H9 (cell line): ENCODE measurements at regions not wholly inside any gene's neighbourhood (a gene's known extent, or its start where the extent isn't known, plus 50 kb on each side); places are given as distances from the start of the nearest gene placed in this dataset.
"Not testable (repeated sequence)": the region's sequence is repeated elsewhere in the genome, so short reads cannot be mapped to it uniquely, and the experiment has no call there.

Experiments
- DNase-seq: peaks from one replicate; pipeline ENCODE4 v3.0.0-alpha.2; 2017
- H2AFZ ChIP-seq: one replicate; pipeline ENCODE4 v1.6.1; 2013; ENCODE audit warnings: mild to moderate bottlenecking, low read length, control low read depth, moderate library complexity
- H2AK5ac ChIP-seq: 2 replicates; pipeline ENCODE4 v1.6.1; 2013; ENCODE audit warnings: low read length, control low read depth, mixed read lengths; ENCODE audit not compliant: insufficient read length
- H2BK120ac ChIP-seq: one replicate; pipeline ENCODE4 v1.6.1; 2013; ENCODE audit warnings: low read depth, mild to moderate bottlenecking, low read length, control low read depth, inconsistent platforms; ENCODE audit not compliant: poor library complexity, severe bottlenecking
- H2BK12ac ChIP-seq: 2 replicates; pipeline ENCODE4 v1.6.1; 2013; ENCODE audit warnings: low read length, control low read depth, mixed read lengths, low read depth; ENCODE audit not compliant: insufficient read length
- H2BK15ac ChIP-seq: 2 replicates; pipeline ENCODE4 v1.6.1; 2013; ENCODE audit warnings: low read depth, low read length, control low read depth
- H2BK20ac ChIP-seq: one replicate; pipeline ENCODE4 v1.6.1; 2013; ENCODE audit warnings: low read depth, mild to moderate bottlenecking, low read length, control low read depth, inconsistent platforms; ENCODE audit not compliant: poor library complexity, severe bottlenecking
- H2BK5ac ChIP-seq: 2 replicates; pipeline ENCODE4 v1.6.1; 2013; ENCODE audit warnings: low read length, control low read depth, mixed read lengths; ENCODE audit not compliant: insufficient read length
- H3K14ac ChIP-seq: 2 replicates; pipeline ENCODE4 v1.6.1; 2013; ENCODE audit warnings: low read length, control low read depth; ENCODE audit not compliant: insufficient read depth
- H3K18ac ChIP-seq: 2 replicates; pipeline ENCODE4 v1.6.1; 2013; ENCODE audit warnings: low read depth, mild to moderate bottlenecking, mixed read lengths, low read length, control low read depth; ENCODE audit not compliant: insufficient read length
- H3K23ac ChIP-seq: 2 replicates; pipeline ENCODE4 v1.6.1; 2013; ENCODE audit warnings: low read length, control low read depth, mixed read lengths, low read depth; ENCODE audit not compliant: insufficient read length
- H3K23me2 ChIP-seq: 2 replicates; pipeline ENCODE4 v1.6.1; 2013; ENCODE audit warnings: low read depth, mild to moderate bottlenecking, mixed read lengths, low read length, control low read depth; ENCODE audit not compliant: insufficient read length, poor library complexity, severe bottlenecking
- H3K27ac ChIP-seq: 2 replicates; pipeline ENCODE4 v1.5.1; 2013; ENCODE audit warnings: low read length, control low read depth, mixed read lengths, low read depth; ENCODE audit not compliant: insufficient read length
- H3K27me3 ChIP-seq: 2 replicates; pipeline ENCODE4 v1.6.1; 2013; ENCODE audit warnings: low read length, control low read depth, inconsistent platforms; ENCODE audit not compliant: insufficient read depth
- H3K4ac ChIP-seq: 2 replicates; pipeline ENCODE4 v1.6.1; 2013; ENCODE audit warnings: low read depth, mild to moderate bottlenecking, control low read depth, inconsistent platforms, low read length, moderate library complexity
- H3K4me1 ChIP-seq: 2 replicates; pipeline ENCODE4 v1.6.1; 2013; ENCODE audit warnings: low read length, control low read depth, inconsistent platforms; ENCODE audit not compliant: insufficient read depth
- H3K4me2 ChIP-seq: 2 replicates; pipeline ENCODE4 v1.6.1; 2013; ENCODE audit warnings: low read length, control low read depth, mixed read lengths; ENCODE audit not compliant: insufficient read length, insufficient read depth
- H3K56ac ChIP-seq: 2 replicates; pipeline ENCODE4 v1.6.1; 2013; ENCODE audit warnings: low read depth, mild to moderate bottlenecking, mixed read lengths, low read length, control low read depth; ENCODE audit not compliant: insufficient read length
- H3K79me1 ChIP-seq: 2 replicates; pipeline ENCODE4 v1.6.1; 2013; ENCODE audit warnings: low read depth, mild to moderate bottlenecking, moderate library complexity, low read length, control low read depth, inconsistent platforms; ENCODE audit not compliant: insufficient read depth, poor library complexity, severe bottlenecking
- H3K79me2 ChIP-seq: 2 replicates; pipeline ENCODE4 v1.6.1; 2013; ENCODE audit warnings: low read length, control low read depth, inconsistent platforms; ENCODE audit not compliant: insufficient read depth
- H3K9ac ChIP-seq: 2 replicates; pipeline ENCODE4 v1.6.1; 2013; ENCODE audit warnings: low read length, control low read depth, mixed read lengths; ENCODE audit not compliant: insufficient read length; ENCODE audit errors: extremely low read depth
- H3K9me3 ChIP-seq: one replicate; pipeline ENCODE4 v1.6.1; 2013; ENCODE audit warnings: low read depth, low read length, inconsistent platforms; ENCODE audit not compliant: control insufficient read depth
- H3T11ph ChIP-seq: one replicate; pipeline ENCODE4 v1.6.1; 2013; ENCODE audit warnings: mild to moderate bottlenecking, low read length, control low read depth, inconsistent platforms
- H4K20me1 ChIP-seq: one replicate; pipeline ENCODE4 v1.6.1; 2013; ENCODE audit not compliant: control insufficient read depth, insufficient read length, insufficient read depth
- H4K5ac ChIP-seq: 2 replicates; pipeline ENCODE4 v1.6.1; 2013; ENCODE audit warnings: low read depth, mild to moderate bottlenecking, mixed read lengths, low read length, control low read depth; ENCODE audit not compliant: insufficient read length
- H4K8ac ChIP-seq: replicated peaks from 2 replicates; pipeline ENCODE4 v1.6.1; 2013; ENCODE audit warnings: low read length, control low read depth, mixed read lengths, low read depth; ENCODE audit not compliant: insufficient read length
- H4K91ac ChIP-seq: 2 replicates; pipeline ENCODE4 v1.6.1; 2013; ENCODE audit warnings: low read depth, mild to moderate bottlenecking, moderate library complexity, mixed read lengths, low read length, control low read depth; ENCODE audit not compliant: insufficient read length
- H3K27ac Mint-ChIP-seq, 3 experiments: 2 replicates in 2 of 3; 3 replicates in 1 of 3; pipeline ENCODE4 v1.8.0; 2020 to 2021; ENCODE audit warnings: mixed read lengths in 3 of 3, mild to moderate bottlenecking in 1 of 3, moderate library complexity in 1 of 3
- H3K27me3 Mint-ChIP-seq: 2 replicates; pipeline ENCODE4 v1.8.0; 2021; ENCODE audit warnings: low read depth, mild to moderate bottlenecking, moderate library complexity, mixed read lengths
- H3K36me3 Mint-ChIP-seq, 3 experiments: 2 replicates in 2 of 3; 3 replicates in 1 of 3; pipeline ENCODE4 v1.8.0; 2020 to 2021; ENCODE audit warnings: low read depth in 3 of 3, mixed read lengths in 3 of 3; ENCODE audit not compliant: insufficient read depth in 1 of 3
- H3K4me1 Mint-ChIP-seq, 2 experiments: 2 replicates each; pipeline ENCODE4 v1.8.0; 2020; ENCODE audit warnings: mixed read lengths in 2 of 2
- H3K4me3 Mint-ChIP-seq, 2 experiments: 2 replicates in 1 of 2; 3 replicates in 1 of 2; pipeline ENCODE4 v1.8.0; 2020 to 2021; ENCODE audit warnings: mild to moderate bottlenecking in 2 of 2, mixed read lengths in 2 of 2, moderate library complexity in 1 of 2
- H3K9me3 Mint-ChIP-seq, 2 experiments: 2 replicates in 1 of 2; 3 replicates in 1 of 2; pipeline ENCODE4 v1.8.0; 2020; ENCODE audit warnings: mild to moderate bottlenecking in 2 of 2, mixed read lengths in 2 of 2, moderate library complexity in 1 of 2
- CTCF ChIP-seq: fragments of 200-600 bp; sonication (generic); conservative IDR thresholded peaks from 3 replicates; pipeline ENCODE4 v1.8.0; 2021; ENCODE audit warnings: antibody characterized with exemption, mild to moderate bottlenecking
- WGBS: extraction: QIAGEN DNeasy Blood & Tissue Kit; methylation state at CpG from one replicate; pipeline ENCODE4 v1.1.7; 2013; ENCODE audit warnings: missing lambda C conversion rate, low lambda C conversion rate, mixed read lengths; ENCODE audit not compliant: insufficient read length; ENCODE audit errors: extremely low coverage; 5-methylcytosine and 5-hydroxymethylcytosine counted together

- H3K27ac Mint-ChIP-seq, result no peak overlapping the region
- H3K4me3 Mint-ChIP-seq, result no peak overlapping the region
Observed at GRCh38 chr7:26976840-26977239, 112.5 kb upstream of the SKAP2 start.

GRCh38 chr7:26971924-26972323 lies 107.5 kb upstream of the SKAP2 start:
- not testable (repeated sequence) for H3K27ac ChIP-seq, H2BK15ac ChIP-seq, H3K23ac ChIP-seq, H3K4ac ChIP-seq, H4K20me1 ChIP-seq, H3K79me2 ChIP-seq, H2BK5ac ChIP-seq, H3K4me1 Mint-ChIP-seq, H3K23me2 ChIP-seq, H3K36me3 Mint-ChIP-seq, H3K9me3 ChIP-seq, H2BK12ac ChIP-seq, H2AFZ ChIP-seq, H3K4me1 ChIP-seq, DNase-seq, H4K8ac ChIP-seq, H3K4me2 ChIP-seq, H3K18ac ChIP-seq, H3K4me3 Mint-ChIP-seq, H3K27me3 ChIP-seq, H3K27ac Mint-ChIP-seq, H4K5ac ChIP-seq, H2BK120ac ChIP-seq, H3K56ac ChIP-seq, H3K27me3 Mint-ChIP-seq, H3K14ac ChIP-seq, H3T11ph ChIP-seq, H4K91ac ChIP-seq, H3K9ac ChIP-seq, H3K79me1 ChIP-seq, H2AK5ac ChIP-seq, H2BK20ac ChIP-seq
- WGBS, result no CpG with 5 or more reads among the region's 2 CpGs
- H3K9me3 Mint-ChIP-seq, result peaks cover 5 to 18% of the 10 kb centered on the region in 2 experiments; a peak in 4 of 5 replicates

More at GRCh38 chr7:26976840-26977239, 112.5 kb upstream of the SKAP2 start:
- no peak overlapping the region for H4K5ac ChIP-seq
- H3K9me3 ChIP-seq, result no peaks in the 10 kb centered on the region
- no peak overlapping the region for H2AK5ac ChIP-seq
- no peak overlapping the region for H3K23ac ChIP-seq
- H3K27me3 Mint-ChIP-seq, result peaks cover 2% of the 10 kb centered on the region; the same call in 1 of the 2 replicates
- no peak overlapping the region for H3K18ac ChIP-seq
- H3K23me2 ChIP-seq, result no peaks in the 10 kb centered on the region
- no peak overlapping the region for H4K8ac ChIP-seq
- H3T11ph ChIP-seq, result no peak overlapping the region
- H3K4ac ChIP-seq, result no peak overlapping the region
- no peak overlapping the region for H2BK15ac ChIP-seq
- no peak for DNase-seq
- peaks cover 2 to 3% of the 10 kb centered on the region in 2 experiments; a peak in 1 of 4 replicates for H3K4me1 Mint-ChIP-seq
- H3K56ac ChIP-seq, result no peak overlapping the region
- H3K4me1 ChIP-seq, result no peaks in the 10 kb centered on the region
- H4K91ac ChIP-seq, result no peak overlapping the region
- H3K4me2 ChIP-seq, result no peak overlapping the region
- peaks cover 2 to 7% (median 4%) of the 10 kb centered on the region in 3 experiments; a peak in 3 of 7 replicates for H3K36me3 Mint-ChIP-seq
- TF ChIP-seq CTCF, result no peak
- no peaks in the 10 kb centered on the region for H4K20me1 ChIP-seq
- no peak overlapping the region for H2BK20ac ChIP-seq
- no peak overlapping the region for H2BK12ac ChIP-seq
- H3K14ac ChIP-seq, result no peak overlapping the region
- no peaks in the 10 kb centered on the region for H3K79me2 ChIP-seq
- H3K79me1 ChIP-seq, result no peaks in the 10 kb centered on the region
- no peak overlapping the region for H2BK120ac ChIP-seq
- H2BK5ac ChIP-seq, result no peak overlapping the region
- H3K27me3 ChIP-seq, result no peaks in the 10 kb centered on the region
- no peak overlapping the region for H2AFZ ChIP-seq
- H3K27ac ChIP-seq, result no peak overlapping the region
- peaks cover 5 to 9% of the 10 kb centered on the region in 2 experiments; a peak in 4 of 5 replicates for H3K9me3 Mint-ChIP-seq
- no peak overlapping the region for H3K9ac ChIP-seq
